ENCODE measurements at regions not wholly inside any gene's neighbourhood (a gene's known extent, or its start where the extent isn't known, plus 50 kb on each side); places are given as distances from the start of the nearest gene placed in this dataset.

DNA sequence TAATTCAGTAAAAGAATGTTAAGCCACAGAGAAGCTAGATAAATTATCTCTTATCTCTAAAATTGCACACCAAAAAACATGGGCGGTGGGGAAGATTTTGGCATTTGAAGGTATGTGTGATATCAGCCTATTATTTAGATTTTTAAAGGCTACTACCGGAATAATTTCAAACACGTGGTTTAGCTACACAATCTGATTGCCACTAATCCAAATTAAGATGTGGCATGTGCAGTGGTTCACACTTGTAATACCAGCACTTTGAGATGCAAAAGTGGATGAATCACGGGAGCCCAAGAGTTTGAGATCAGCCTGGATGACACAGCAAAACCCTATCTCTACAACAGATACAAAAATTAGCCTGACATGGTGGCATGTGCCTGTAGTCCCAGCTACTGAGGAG lies 584.5 kb downstream of the HS3ST4 start:
- intact Hi-C loops (cut with DNase I): no loop called here
- DNase-seq: no peak

DNA sequence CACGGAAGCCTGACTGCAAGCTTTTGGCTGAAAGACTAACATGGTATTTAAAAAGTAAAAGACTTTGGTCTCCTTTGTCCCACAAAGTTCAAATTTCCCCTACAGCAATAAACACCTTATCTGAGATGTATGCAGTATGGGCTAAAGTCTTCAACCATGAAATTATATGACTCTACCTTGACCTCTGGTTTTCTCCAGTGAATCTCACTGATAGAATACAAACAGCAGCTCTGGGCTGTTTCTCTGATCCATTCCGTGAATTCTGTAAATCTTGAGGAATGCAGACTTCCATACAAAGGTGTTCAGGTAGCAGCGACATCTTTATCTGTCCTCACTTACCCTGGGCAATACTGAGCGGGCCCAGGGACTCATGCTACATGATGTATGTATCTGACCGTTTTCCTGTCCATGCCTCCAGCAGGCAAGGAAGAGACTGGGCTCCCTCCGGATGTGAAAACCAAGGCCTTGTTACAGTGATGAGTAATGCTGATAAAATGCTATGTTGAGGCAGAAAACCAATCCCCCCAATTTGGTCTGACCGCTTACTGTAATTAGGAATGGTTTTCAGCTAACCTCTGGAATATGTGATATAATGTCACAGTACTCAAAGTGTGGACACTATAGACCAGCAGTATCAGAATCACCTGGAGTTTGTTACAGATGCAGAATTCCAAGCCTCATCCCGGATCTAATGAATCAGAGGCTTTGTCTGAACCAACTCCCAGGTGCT lies 589.8 kb downstream of the HS3ST4 start:
- intact Hi-C loops (cut with DNase I): no loop called here
- DNase-seq: no peak

DNA sequence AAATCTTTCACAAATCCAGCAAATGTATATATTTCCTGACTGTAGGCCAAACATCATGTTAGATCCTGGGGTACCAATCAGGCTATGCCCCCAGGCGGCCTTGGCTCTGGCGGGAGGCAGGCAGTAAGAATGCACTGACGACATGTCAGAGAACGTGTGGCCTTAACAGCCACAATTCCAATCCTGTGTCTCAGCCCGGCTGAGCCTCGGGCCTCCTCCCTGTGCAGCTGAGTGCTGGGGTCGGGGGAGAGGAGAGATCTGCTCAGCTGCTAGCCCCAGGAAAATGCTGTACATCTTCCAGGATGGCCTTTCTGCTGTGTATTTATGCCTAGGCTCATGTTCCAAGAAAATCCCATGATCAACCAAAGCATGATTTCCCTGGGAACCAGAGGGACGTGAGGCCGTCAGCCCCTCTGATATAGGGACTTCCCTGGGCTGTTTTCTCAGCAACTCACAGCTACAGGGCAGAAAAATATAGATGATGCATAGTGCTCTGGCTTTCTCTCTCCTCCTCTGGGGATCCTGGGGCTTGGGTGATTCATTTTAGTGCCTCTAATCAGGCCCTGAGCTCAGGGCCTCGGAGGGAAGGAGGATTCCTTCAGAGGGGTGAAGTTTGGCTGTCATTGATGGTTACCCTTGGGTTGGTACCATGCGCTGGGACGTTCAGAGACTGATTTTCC lies 604.0 kb downstream of the HS3ST4 start:
- intact Hi-C loops (cut with DNase I): no loop called here
- no peak for DNase-seq

DNA sequence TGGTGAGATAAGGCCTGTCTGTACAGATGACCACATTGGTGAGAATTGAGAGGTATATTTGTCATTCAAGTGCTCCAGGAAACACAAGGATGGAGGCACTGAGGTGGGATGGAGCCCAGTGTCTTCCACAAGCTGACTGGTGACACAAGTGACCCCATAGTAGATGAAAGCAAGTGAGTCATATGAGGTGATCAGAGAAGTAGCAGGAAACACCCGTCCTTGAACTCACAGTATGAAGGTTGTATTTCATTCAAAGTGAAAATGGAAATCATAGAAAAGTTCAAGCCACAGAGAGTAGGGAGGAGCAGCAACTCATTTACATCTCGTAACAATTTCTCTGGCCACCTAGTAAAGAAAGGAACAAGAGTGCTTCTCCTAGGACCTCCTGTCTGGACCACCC lies 609.8 kb downstream of the HS3ST4 start:
- intact Hi-C loops (cut with DNase I): no loop called here
- DNase-seq: no peak

DNA sequence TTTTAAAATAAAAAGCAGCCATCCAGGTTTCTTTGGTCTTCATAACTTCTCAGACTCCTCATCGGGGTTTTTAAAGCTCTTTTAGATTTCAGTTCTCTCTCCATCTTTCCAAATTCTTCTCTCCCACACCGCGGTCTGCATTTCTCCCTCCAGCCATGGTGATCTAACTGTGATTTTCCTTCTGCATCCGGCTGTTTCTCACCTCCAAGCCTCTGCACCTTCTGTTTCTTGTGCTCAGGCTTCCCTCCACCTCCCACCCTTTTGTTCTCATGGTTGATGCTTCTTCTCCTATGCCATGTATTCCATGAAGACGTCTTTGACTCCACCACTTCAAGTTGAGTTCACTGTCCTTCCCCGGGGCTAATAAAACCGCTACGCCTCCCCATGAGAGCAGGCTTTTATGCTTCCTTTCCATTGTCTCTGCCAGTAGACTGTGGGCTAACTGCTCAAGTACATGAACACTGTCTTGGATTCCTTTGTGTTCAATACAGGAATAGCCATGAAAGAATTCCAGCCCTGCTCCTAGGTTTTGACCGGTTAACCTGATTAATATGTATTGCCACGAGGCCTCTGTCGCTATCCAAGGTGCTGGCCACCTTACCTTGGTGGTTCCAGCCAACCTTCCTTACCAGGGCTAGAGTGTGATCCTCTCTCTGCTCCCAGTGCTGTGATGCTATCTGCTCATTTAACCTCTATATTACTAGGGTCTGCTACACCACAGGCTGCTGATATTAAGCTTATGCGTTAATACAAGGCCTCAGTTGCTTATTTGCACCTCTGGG lies 625.1 kb downstream of the HS3ST4 start:
- intact Hi-C loops (cut with DNase I): no loop called here
- peak in 6 of 10 donors; percentile 12 to 83 (median 30) for DNase-seq

DNA sequence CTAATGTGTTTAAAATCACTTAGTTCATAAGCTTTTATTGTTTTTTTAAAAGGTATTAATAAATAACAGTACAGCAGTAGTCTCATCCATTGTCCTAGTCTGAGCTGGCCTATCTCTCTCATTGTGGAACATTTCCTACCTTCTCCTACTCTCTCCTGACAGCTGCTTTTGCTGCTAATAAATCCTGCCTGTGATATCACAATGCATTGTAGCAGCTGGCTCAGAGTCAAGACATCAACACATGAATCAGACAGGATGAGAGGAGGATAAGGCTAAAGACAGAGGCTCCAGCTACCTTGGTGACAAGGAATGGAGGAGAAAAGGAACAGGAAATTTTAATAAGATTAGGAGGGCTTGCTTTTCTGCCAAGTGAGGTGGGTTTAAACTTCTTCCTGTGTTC lies 626.1 kb downstream of the HS3ST4 start:
- no peak for DNase-seq
- intact Hi-C loops (cut with DNase I): no loop called here

DNA sequence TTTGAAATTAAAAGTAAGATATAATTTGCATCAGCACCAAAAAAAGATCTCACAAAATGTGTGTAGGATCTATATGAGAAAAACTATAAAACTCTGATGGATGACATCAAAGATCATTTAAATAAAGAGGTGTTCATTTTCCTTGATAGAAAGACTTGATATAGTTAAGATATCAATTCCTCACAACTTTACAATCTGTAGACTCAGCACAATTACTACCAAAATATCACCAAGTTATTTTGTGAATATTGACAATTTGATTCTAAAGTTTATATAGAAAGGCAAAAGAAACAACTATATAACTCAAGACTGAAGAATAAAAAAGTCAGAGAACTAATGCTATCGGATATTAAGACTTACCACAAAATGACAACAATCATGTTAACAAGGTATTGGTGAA lies 638.9 kb downstream of the HS3ST4 start:
- intact Hi-C loops (cut with DNase I): no loop called here
- DNase-seq: no peak

DNA sequence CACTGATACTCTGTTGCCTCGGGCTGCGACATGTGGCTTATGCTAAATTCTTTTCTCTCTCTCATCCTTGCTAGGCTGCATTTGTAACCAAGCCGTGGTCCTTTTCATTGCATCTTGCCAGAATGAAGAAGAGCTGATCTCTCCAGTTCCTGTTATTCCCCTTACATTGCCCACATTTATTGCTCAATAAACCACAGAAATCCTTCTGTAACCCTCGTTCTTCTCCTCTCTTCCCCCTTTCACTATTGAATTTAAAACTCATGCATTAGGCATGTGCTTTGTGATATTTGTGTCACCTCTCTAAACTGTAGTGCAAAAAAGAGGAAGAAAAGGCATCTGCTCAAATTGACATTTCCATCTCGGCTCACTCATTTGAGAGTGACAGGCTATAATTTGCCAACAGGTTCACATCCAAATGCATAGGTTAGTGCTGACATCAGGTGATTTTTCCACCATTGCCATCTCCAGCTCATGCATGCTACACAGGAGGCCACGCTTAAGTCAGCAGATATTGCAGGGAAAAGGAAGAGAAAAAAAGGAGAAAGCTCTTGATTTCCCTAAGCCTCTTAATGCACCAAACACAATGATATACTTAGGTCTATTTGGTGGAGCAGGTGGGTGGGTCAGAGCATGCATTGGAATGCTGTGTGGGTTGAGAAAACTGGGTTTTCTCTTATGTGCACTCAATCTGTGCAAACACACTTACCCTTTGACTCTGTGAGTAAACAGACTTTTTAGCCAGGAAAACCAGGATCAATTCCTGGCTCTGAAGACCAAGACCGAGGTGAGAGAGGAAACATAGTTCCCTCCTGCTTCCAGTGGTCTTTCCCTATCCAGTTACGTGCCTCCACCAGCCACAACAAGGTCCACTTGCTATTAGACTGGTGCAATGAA lies 642.7 kb downstream of the HS3ST4 start:
- intact Hi-C loops (cut with DNase I): no loop called here
- no peak for DNase-seq

DNA sequence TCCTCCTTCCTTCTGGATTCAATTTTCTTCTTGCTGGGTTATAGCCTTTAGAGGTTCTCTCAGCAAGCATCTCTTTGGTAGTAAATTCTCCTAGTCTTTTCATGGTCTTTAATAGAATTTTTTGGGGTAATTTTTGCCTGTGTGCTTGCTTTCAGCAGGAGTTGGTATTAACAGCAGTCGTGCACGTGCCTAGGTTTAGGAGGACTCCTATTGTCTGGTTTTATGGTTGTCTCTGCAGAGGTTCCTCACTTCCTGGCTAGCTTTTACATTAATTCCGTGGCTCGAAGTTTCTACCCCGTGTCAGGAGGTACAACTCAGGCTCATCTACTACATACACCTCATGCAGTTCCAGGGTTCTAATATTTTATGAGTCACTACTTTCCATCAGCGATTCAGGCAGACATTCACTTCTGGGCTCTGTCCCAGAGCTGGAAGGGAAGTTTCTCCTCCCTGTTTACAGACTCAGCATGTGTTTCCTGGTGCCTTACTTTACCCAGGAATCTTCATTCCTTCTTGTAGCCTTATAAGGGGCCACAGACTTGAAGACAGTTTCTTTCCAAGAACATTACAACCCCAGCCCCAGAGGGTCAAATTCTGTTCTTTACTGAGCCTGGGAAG lies 643.6 kb downstream of the HS3ST4 start:
- no peak for DNase-seq
- intact Hi-C loops (cut with DNase I): no loop called here

DNA sequence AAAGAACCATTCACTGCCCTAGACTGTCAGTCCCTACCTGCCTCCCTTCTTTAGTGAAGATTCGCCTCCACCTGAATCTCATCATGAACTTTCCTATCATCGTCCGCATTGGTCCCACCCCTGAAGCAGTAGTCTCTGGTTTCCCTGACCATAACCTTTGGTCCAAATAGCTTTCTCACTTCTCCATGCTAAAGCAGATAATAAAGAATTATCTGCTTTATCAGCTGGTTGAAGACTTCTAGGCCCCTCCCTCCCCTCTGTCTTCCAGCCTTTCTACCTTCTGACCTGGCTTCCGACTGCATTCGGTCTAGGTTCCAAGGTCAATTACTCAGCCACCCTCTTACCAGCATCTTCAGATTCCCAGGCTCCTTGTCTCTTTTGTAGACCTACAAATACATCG lies 650.9 kb downstream of the HS3ST4 start:
- intact Hi-C loops (cut with DNase I): no loop called here
- DNase-seq: no peak

DNA sequence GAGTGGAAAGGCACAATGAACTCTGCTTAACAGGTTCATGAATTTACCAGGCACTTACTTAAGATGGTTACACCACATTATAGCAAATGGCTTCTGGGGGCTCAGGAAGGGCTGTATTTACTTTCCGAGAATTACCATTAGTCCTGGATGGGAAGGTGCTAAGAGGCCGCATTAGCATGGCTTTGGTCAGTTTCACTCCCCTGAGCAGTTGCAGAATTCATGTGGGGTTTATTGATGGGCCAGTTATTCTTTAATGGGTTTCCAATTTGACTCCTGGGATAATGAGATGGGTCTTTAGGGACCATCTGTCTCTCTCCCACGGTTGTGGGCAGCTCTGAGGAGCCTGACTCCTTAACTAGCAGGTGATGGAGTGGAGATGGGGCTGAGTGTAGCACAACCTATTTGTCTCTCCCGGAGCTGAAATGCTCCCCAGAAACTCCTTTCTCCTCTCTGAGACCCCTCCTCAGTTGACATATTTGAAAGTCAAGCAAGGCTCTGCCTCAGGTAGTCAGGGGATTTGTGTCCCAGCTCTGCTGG lies 652.5 kb downstream of the HS3ST4 start:
- intact Hi-C loops (cut with DNase I): no loop called here
- DNase-seq: no peak

DNA sequence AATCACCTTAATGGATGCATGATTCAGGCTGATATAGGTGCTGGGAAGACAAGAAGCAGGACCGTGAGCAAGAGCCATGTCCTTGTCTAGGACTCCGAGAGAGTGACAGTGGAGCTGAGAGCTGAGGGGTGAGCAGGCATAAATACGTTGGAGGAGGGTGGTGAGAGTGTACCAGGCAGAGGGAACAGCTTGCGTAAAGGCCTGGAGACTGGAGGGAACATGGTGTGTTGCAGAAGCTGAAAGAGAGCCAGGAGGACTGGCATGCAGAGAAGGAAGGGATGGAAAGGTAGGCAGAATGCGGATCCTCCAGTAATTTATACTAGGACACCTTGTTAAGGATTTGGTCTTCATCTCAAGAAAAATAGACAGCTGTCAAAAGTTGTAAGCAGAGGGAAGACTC lies 653.2 kb downstream of the HS3ST4 start:
- intact Hi-C loops (cut with DNase I): no loop called here
- peak in 4 of 10 donors; percentile 8 to 32 (median 15) for DNase-seq

DNA sequence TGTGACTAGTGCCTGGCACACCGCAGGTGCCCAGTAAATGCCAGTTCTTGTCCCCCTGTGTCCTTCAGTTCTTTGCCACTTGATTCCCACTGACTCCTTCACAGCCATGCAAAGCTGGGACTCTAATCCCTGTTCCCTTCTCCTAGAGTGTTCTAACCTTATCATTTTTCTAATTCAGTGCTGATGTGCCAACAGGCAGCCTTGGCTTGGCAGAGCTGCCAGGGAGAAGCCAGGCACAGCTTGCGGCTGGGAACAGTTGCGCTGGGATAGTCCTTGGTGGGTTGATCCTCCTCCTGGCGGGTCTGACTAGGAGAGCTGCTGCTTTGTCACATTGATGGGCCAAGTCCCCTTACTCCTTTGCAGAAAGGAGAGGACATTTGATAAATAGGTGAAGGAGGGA lies 654.2 kb downstream of the HS3ST4 start:
- intact Hi-C loops (cut with DNase I): no loop called here
- DNase-seq: peak in 2 of 10 donors; percentile 9 to 28

DNA sequence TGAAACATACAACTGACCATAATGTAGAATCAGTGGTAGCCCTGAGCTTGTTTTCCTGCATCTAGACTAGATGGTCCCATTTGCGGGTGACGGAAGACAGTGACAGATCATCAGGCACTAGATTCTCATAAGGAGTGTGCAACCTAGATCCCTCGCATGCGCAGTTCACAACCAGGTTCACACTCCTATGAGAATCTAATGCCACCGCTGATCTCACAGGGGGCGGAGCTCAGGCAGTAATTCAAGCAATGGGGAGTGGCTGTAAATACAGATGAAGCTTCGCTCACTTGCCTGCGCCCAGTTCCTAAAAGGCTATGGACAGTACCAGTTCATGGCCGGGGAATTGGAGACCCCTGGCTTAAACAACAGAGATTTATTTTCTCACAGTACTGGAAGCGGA lies 656.3 kb downstream of the HS3ST4 start:
- intact Hi-C loops (cut with DNase I): no loop called here
- no peak for DNase-seq

DNA sequence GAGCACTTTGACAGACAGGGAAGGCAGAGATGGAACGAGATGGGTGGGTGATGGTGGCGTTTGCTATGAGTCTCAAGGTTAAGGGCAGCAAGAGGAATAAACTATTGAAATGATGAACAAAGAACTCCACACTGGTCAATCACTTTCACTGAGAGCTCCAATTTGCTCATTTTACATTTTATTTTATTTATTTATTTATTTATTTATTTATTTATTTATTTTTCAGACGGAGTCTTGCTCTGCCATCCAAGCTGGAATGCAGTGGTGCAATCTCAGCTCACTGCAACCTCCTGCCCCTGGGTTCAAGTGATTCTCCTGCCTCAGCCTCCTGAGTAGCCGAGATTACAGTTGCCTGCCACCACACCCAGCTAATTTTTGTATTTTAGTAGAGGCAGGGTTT lies 669.1 kb downstream of the HS3ST4 start:
- no peak for DNase-seq
- intact Hi-C loops (cut with DNase I): no loop called here

DNA sequence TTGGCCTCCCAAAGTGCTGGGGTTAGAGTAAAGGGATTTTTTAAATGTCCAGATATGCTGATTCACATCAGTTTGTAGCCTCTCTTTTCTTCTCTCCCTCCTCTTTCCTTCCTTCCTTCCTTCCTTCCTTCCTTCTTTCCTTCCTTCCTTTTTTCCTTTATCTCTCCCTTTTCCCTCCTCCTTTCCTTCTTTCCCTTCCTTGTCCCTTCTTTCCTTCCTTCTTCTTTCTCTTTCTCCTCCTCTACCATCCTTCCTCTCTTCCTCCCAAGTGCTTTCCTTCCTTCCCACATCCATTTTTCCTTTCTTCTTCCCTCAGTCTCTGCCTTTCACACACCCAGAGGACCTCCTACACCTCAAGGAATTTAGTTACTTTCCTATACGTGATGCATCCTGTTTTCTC lies 671.8 kb downstream of the HS3ST4 start:
- intact Hi-C loops (cut with DNase I): no loop called here
- DNase-seq: no peak

DNA sequence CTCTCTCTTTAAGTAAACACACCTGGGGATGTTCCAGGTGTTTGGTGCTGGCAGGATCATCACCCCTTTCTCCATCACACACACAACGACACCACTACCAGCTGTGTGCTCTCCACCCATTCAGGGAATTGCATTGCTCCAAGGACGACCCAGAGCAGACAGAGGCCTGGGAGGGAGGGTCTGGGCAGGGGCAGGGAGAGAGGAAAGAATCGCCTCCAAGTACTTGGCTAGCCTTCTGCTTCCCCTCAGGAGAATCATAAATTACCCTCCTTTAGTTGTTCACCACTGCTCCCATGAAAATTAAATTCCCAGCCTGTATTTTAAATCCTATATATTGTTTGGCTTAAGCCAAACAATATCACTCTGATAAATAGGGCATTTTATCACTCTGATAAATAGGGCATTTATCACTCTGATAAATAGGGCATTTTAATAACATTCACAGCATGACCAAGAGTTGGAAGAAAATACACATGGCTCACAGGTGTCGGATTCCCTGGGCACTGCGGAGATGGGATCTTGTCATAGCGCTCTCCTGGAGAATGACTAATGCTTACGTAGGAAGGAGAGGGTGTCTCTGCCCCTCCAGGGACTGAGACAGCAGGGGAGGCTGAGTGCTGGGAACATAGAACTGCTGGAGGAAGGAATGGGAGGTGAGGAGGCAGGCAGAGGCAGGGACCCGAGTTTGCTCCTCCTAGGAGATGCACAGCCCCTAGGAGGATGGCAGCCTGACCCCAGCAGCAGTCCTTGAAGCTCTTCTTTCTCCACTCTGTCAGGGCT lies 673.6 kb downstream of the HS3ST4 start:
- intact Hi-C loops (cut with DNase I): no loop called here

DNA sequence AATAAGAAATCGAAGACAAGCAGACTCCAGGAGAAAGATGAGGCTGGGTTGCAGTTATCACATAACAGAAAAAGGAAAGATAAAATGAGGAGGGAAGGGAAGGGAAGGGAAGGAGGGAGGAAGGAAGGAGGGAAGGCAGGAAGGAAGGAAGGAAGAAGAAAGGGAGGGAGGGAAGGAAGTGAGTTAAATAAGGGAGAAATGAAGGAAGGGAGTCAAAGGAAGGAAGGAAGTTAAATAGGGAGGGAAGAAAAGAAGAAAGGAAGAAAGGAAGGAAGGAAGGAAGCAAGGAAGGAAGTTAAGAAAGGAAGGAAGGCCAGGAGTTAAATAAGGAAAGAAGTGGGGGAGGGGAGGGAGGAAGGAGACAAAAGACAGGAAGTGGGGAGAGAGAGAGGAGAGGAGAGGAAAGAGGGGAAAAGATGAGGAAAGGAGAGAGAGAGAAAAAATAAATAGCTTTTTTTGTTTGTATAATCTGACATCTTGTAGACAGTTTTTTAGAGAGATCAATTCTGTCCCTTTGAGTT lies 679.6 kb downstream of the HS3ST4 start:
- intact Hi-C loops (cut with DNase I): no loop called here
- no peak for DNase-seq

More for the DNA sequence above, 673.6 kb downstream of the HS3ST4 start:
- DNase-seq: no peak
